Activated T-cell treated with anti-CD3 and anti-CD28 coated beads, Interleukin-2, amount 50 U/mL, for 1 hour (primary cell): ENCODE measurements at regions not wholly inside any gene's neighbourhood (a gene's known extent, or its start where the extent isn't known, plus 50 kb on each side); places are given as distances from the start of the nearest gene placed in this dataset.

Experiments used
- DNase-seq: peaks from one replicate; pipeline ENCODE4 v3.0.0-alpha.2; 2020

GRCh38 chr10:129331207-129331838 lies 135.7 kb upstream of the MGMT start:
- DNase-seq, result no peak

- no peak for DNase-seq
Measured at GRCh38 chr10:129331839-129332220, 135.2 kb upstream of the MGMT start.

- DNase-seq, result no peak
Measured at GRCh38 chr10:129332476-129332875, 134.6 kb upstream of the MGMT start.

GRCh38 chr10:129333706-129334105 lies 133.3 kb upstream of the MGMT start:
- no peak for DNase-seq

- no peak for DNase-seq
Measured at GRCh38 chr10:129334266-129334665, 132.8 kb upstream of the MGMT start.

- DNase-seq, result no peak
Measured at GRCh38 chr10:129335396-129335795, 131.6 kb upstream of the MGMT start.

GRCh38 chr10:129335942-129336341 lies 131.1 kb upstream of the MGMT start:
- no peak for DNase-seq

GRCh38 chr10:129339191-129339590 lies 127.8 kb upstream of the MGMT start:
- no peak for DNase-seq

GRCh38 chr10:129339841-129340240 lies 127.2 kb upstream of the MGMT start:
- no peak for DNase-seq

GRCh38 chr10:129341087-129341486 lies 126.0 kb upstream of the MGMT start:
- no peak for DNase-seq

- DNase-seq, result no peak
Measured at GRCh38 chr10:129342385-129342784, 124.7 kb upstream of the MGMT start.

- DNase-seq, result no peak
Measured at GRCh38 chr10:129343141-129343540, 123.9 kb upstream of the MGMT start.

- no peak for DNase-seq
Measured at GRCh38 chr10:129344103-129344502, 122.9 kb upstream of the MGMT start.

GRCh38 chr10:129344731-129345355 lies 122.2 kb upstream of the MGMT start:
- no peak for DNase-seq

GRCh38 chr10:129345763-129346162 lies 121.3 kb upstream of the MGMT start:
- no peak for DNase-seq

GRCh38 chr10:129350690-129351089 lies 116.4 kb upstream of the MGMT start:
- DNase-seq, result no peak

GRCh38 chr10:129353101-129353500 lies 113.9 kb upstream of the MGMT start:
- DNase-seq, result no peak

- DNase-seq, result no peak
Measured at GRCh38 chr10:129360046-129360445, 107.0 kb upstream of the MGMT start.

- no peak for DNase-seq
Measured at GRCh38 chr10:129361676-129362376, 105.2 kb upstream of the MGMT start.

GRCh38 chr10:129364949-129365348 lies 102.1 kb upstream of the MGMT start:
- no peak for DNase-seq

GRCh38 chr10:129365767-129366402 lies 101.2 kb upstream of the MGMT start:
- no peak for DNase-seq

- DNase-seq, result no peak
Measured at GRCh38 chr10:129366450-129366849, 100.6 kb upstream of the MGMT start.

GRCh38 chr10:129369566-129369965 lies 97.5 kb upstream of the MGMT start:
- no peak for DNase-seq

- no peak for DNase-seq
Measured at GRCh38 chr10:129371541-129371940, 95.5 kb upstream of the MGMT start.
